Stimulated activated CD4-positive, alpha-beta T cell treated with anti-CD3 and anti-CD28 coated beads, Interleukin-1b, Interleukin-23, amount 100 ng/mL, for 4 hours (primary cell): ENCODE measurements at regions not wholly inside any gene's neighbourhood (a gene's known extent, or its start where the extent isn't known, plus 50 kb on each side); places are given as distances from the start of the nearest gene placed in this dataset.

Experiments
- DNase-seq, 2 donors: peaks; one replicate each; pipeline ENCODE4 v3.0.0-alpha.2; 2020; ENCODE audit warnings: low read depth in 2 of 2

- DNase-seq, result no peak
Observed at GRCh38 chr10:91036807-91037411, 116.0 kb upstream of the ANKRD1 start.

DNA sequence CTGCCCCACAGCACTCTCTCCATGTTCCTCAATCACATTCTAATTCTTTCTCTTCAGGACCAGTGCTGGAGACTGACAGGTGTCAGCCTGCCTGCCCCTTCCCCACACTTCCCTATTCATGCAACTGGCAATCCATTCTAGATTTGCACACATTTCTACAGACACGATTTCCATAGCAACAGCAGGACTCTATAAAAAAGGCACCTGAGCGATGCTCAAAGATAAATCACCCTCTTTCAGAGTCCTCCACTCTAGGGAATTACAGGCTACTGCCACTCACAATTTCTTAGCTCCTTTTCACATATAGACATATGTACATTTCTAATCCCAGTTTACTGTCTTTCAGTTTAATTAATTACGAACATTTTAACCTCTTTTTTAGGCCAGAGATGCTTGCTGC is 118.1 kb upstream of the ANKRD1 start:
- DNase-seq, result no peak

DNA sequence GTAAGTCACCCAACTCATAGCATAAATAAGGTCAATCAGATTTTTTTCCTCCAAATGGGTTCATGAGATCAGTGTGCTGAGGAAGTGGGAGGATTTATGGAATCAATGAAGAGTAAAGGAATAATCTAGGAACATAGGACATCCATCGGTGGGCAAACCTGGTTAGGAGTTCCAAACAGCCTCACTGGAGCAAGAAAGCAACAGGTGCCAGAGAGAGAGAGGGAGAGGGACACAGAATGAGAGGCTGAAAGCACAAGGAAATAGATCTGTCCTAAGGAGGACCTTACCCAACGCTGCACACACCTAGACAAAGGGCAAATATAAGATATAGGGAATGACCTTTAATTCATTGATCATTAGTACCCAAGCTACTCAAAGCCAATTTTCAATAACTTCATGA is 119.5 kb upstream of the ANKRD1 start:
- DNase-seq, result no peak

DNA sequence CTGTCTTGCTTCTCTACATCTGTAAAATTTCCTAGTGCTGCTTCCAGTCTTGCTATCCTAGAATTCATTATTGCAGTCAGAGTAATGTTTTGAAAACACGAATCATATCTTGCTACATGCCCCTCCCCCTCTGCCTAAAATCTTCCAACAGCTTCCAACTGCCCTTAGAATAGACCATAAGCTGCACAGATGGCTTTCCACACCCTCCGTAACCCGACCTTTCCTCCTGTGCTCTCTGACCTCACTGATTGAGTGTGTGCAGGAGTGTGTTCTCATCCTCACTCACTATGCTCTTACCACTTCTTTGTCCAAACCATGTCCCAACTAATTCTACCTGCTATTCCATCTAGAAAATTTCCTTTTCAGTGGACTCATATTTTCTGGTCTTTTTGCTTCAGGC is 121.2 kb upstream of the ANKRD1 start:
- no peak for DNase-seq

DNA sequence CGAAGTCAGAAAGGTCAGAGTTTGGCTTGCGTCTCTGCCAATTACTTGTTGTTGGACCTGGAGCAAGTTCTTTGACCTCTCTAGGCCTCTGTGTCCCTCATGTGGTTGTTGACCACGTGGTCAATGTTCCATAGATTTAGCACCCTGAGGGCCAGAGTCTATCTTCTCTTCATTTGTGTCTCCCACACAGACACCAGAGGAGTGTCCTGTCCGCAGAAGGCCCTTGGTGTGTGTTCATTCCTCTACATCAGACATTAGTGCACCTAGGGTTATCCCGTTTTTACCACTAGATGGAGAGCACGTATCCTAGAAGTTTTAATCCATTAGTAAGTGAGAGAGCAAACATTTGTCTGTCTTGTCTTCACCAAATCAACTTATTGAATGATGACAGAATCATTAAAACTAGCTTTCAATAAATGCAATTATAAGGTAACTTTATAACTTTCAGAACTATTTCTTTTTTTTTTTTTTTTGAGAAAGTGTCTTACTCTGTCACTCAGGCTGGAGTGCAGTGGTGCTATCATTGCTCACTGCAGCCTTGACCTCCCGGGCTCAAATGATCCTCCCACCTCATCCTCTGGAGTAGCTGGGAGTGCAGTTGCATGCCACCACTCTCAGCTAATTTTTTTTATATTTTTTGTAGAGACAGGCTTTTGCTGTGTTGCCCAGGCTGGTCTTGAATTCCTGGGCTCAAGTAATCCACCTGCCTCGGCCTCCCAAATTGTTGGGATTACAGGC is 122.5 kb upstream of the ANKRD1 start:
- no peak for DNase-seq

DNA sequence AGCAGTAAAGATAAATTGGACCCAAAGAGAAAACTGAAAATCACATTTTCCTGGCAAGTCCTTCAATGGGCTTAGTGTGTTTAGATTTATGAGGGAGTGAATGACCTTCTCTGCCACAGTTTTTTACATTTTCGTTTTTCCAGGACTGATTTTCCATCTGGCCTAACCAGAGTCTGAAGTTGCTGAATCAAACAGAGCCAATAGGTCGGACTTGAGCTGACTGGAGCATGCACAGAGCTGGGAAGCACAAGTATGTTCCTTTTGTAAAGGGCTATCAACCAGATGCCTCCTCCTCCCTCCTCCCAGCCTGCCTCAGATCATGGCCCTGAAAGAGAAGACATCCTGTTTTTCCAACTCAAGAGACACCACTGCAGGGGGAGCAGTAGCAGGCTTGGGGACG is 126.0 kb upstream of the ANKRD1 start:
- no peak for DNase-seq

GRCh38 chr10:91048380-91048779 is 127.5 kb upstream of the ANKRD1 start:
- no peak for DNase-seq

- DNase-seq, result no peak
Observed at GRCh38 chr10:91049296-91049987, 128.6 kb upstream of the ANKRD1 start.

DNA sequence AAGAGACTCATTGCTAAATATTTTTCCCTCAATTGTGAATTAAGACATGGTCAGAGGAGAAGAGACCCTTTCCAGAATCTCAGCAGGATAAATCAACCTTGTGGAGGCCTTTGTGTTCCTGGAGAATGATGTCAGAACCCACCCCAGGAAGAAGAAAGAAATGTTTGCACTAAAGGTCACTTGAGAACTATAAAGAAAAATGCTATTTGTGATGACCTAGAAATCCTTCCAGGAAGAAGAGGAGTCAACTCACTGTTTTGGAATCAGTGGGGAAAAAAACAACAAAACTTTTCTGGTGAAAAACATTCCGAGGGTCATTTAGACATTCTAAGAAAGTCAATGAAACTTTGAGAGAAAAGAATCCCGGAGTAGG is 129.1 kb upstream of the ANKRD1 start:
- DNase-seq, result no peak

GRCh38 chr10:91050371-91051034 is 129.6 kb upstream of the ANKRD1 start:
- DNase-seq, result no peak

GRCh38 chr10:91051829-91052228 is 130.9 kb upstream of the ANKRD1 start:
- DNase-seq, result no peak

DNA sequence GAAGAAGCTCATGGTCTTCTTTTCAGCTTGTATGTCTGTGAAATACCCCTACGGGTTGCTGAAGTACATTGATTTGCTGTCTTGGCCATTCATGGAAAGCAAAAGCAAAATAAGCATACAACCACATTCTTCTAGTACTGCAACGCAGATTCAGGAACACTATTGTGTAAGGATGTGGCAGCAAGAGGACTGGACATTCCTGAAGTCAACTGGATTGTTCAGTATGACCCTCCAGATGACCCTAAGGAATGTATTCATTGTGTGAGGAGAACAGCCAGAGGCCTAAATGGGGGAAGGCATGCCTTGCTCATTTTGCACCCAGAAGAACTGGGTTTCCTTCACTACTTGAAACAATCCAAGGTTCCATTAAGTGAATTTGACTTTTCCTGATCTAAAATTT is 133.4 kb upstream of the ANKRD1 start:
- DNase-seq, result no peak

GRCh38 chr10:91061187-91061586 is 140.3 kb upstream of the ANKRD1 start:
- no peak for DNase-seq

- DNase-seq, result no peak
Observed at GRCh38 chr10:91061608-91062007, 140.7 kb upstream of the ANKRD1 start.

DNA sequence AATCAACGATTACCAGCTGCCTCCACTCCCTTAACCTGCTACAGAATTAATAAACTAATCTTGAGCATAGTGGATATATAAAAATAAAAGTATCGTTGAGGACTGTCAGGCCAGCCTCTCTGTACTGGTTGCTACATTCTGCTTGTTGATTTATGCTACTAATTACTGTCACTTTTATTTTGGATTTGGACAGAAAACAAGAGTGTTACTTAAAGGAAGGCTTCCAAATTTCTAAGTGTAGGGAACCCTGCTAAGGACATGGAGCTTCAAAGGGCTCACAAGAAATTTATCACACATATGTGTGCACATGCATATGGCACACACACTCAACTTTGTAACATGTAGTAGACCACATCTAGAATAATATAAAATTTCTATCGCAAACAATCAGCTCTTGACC is 141.2 kb upstream of the ANKRD1 start:
- DNase-seq, result no peak

- DNase-seq, result no peak
Observed at GRCh38 chr10:91071786-91072185, 148.7 kb upstream of the PCGF5 start.

GRCh38 chr10:91073286-91073979 is 147.0 kb upstream of the PCGF5 start:
- DNase-seq, result no peak

GRCh38 chr10:91076991-91077548 is 143.4 kb upstream of the PCGF5 start:
- no peak for DNase-seq

- DNase-seq, result no peak
Observed at GRCh38 chr10:91077549-91078071, 142.9 kb upstream of the PCGF5 start.

- no peak for DNase-seq
Observed at GRCh38 chr10:91080776-91081175, 139.7 kb upstream of the PCGF5 start.

DNA sequence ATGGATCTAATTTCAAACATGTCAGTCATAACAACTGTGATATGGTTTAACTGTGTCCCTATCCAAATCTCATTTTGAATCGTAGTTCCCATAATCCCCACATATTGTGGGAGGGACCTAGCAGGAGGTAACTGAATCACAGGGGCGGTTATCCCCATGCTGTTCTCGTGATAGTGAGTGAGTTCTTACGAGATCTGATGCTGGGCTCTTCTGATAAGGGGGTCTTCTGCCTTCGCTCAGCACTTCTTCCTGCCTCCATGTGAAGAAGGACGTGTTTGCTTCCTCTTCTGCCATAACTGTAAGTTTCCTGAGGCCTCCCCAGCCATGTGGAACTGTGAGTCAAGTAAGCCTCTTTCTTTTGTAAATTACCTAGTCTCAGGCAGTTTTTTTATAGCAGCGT is 138.0 kb upstream of the PCGF5 start:
- no peak for DNase-seq
